ENCODE measurements at regions not wholly inside any gene's neighbourhood (a gene's known extent, or its start where the extent isn't known, plus 50 kb on each side); places are given as distances from the start of the nearest gene placed in this dataset.

- H3K27me3 ChIP-seq, result peaks cover 21% of the 10 kb centered on the region
- peak overlapping the region; percentile 78; the same call in 1 of the 2 replicates for H3K4me2 ChIP-seq
Measured at GRCh38 chr13:111540486-111540885, 220.0 kb downstream of the TEX29 start.

DNA sequence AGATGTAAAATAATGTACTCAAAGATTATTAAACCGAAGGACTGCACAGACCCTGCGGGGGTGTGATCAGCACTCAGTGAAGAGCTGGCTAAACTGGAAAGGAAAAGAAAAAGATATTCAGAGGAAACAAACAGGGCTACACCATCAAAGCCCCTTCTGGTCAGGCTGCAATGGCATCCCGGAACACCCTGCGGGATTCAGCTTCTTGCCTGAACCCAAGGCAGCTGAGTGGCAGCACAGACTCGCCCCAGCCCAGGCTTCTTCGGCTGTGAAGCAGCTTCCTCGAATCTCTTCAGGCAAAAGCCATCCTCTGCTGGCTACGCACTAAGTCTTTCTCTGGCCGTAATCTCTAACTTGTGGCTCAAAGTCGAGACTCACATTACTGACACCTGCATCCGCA, 220.9 kb downstream of the TEX29 start:
- Histone ChIP-seq H3K27ac (no peak overlapping the region), H3K27me3 (peaks cover 12% of the 10 kb centered on the region), H3K9me3 (peaks cover 14% of the 10 kb centered on the region), H3K4me2 (peak overlapping the region; percentile 78), H3K9ac (no peak overlapping the region), H3K4me3 (no peak overlapping the region), H3K4me1 (peaks cover 32% of the 10 kb centered on the region), H4K20me1 (no peaks in the 10 kb centered on the region), H3K36me3 (no peaks in the 10 kb centered on the region)
- no peak for TF ChIP-seq Cebpa-rat (IDR thresholded peaks at IDR 0.05)

More at GRCh38 chr13:111540486-111540885, 220.0 kb downstream of the TEX29 start:
- H3K27ac ChIP-seq, result no peak overlapping the region
- H3K9ac ChIP-seq, result no peak overlapping the region
- no peaks in the 10 kb centered on the region for H4K20me1 ChIP-seq
- peaks cover 33% of the 10 kb centered on the region for H3K4me1 ChIP-seq
- H3K36me3 ChIP-seq, result no peaks in the 10 kb centered on the region
- H3K9me3 ChIP-seq, result peaks cover 5% of the 10 kb centered on the region
- TF ChIP-seq Cebpa-rat (IDR thresholded peaks at IDR 0.05), result no peak
- no peak overlapping the region for H3K4me3 ChIP-seq

- no peak for TF ChIP-seq Cebpa-rat (IDR thresholded peaks at IDR 0.05)
- Histone ChIP-seq H3K9me3 (peaks cover 15% of the 10 kb centered on the region), H4K20me1 (no peaks in the 10 kb centered on the region), H3K4me1 (peaks cover 27% of the 10 kb centered on the region), H3K9ac (peak overlapping the region; percentile 25; the same call in 1 of the 2 replicates), H3K36me3 (no peaks in the 10 kb centered on the region), H3K27ac (no peak overlapping the region), H3K27me3 (peaks cover 6% of the 10 kb centered on the region), H3K4me3 (no peak overlapping the region), H3K4me2 (peak overlapping the region; percentile 78)
Measured at GRCh38 chr13:111541752-111542529, 221.5 kb downstream of the TEX29 start.

DNA sequence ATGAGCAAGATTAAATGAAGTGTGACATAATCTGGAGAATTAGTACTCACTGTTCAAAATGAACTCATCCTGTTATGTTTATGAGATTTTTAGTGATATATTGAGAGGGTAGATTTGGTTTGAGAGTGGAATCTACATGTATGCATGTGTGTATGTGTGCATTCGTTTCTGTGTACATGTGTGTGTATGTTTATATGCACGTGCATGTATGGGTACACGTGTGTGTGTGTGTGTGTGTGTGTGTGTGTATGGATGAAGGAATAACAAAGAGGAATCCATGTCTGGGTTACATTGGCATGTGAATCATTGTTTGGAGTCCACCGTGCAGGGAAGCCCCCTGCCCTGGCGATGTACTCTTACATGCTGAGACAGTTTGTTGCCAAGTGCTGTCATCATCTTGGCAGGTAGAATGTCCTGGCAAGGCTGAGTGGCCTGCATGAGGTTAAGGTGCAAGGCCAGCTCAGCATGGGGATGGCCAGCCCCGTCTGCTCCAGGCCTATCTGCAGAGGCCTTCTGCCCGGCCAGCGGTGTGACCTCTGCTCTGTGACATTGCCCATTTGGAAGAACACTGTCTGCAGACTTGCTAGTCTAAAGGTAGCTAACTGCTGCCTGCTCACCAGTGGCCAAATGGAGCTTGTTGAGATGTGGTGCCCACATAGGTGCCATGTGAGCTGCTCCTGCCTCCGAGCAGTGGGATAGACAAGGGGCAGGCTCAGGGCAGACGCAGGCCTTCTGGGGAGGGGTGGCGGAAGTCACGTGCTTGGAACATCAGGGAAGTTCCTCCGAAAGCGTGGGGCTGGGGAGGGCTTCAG, 222.3 kb downstream of the TEX29 start:
- Histone ChIP-seq H3K9me3 (peaks cover 15% of the 10 kb centered on the region), H4K20me1 (no peaks in the 10 kb centered on the region), H3K4me2 (peak overlapping the region; percentile 78), H3K9ac (0 out of 2 replicates have a peak overlapping the region, but pooled peaks have one; percentile 25), H3K27ac (no peak overlapping the region), H3K4me3 (no peak overlapping the region), H3K4me1 (peaks cover 27% of the 10 kb centered on the region), H3K27me3 (no peaks in the 10 kb centered on the region), H3K36me3 (no peaks in the 10 kb centered on the region)
- TF ChIP-seq Cebpa-rat (IDR thresholded peaks at IDR 0.05), result no peak

DNA sequence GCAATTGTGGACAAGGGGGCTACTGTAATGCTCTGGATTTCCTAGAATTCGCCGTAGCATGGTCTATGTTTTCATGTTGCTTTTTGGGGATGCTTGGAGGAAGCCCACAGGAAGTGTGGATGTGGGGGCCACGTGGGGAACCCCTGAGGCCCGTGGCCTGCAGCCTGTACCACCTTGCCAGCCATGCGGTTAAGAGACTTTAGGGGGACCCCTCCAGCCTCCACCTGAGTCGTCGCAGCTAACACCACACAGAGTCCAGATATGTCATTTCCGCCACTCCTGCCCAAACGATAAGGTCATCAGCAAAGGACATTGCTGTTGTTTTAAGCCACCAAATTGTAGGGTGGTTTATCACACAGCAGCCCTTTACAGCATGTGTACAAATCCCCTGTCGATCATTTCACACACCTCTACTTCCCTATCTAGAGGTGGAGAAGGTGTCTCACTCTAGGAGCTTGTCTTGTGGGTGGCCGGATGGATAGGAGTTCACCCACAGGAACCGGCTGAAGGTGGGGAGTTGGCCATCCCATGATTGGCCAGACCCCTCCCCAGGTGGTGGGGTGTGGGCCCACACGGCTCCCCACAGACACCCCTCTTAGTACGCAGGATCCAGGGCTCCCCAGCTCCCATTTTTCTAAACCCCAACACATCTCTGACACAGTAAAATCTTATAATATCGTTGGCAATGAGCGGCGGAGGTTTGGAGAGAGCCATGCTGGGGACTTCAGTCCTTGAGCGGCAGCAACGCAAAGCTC, 226.7 kb downstream of the TEX29 start:
- Histone ChIP-seq H3K4me3 (no peak overlapping the region), H3K4me1 (peaks cover 26% of the 10 kb centered on the region), H3K9me3 (peaks cover 15% of the 10 kb centered on the region), H3K9ac (no peak overlapping the region), H3K4me2 (no peak overlapping the region), H4K20me1 (no peaks in the 10 kb centered on the region), H3K27me3 (no peaks in the 10 kb centered on the region), H3K27ac (no peak overlapping the region), H3K36me3 (no peaks in the 10 kb centered on the region)
- no peak for TF ChIP-seq Cebpa-rat (IDR thresholded peaks at IDR 0.05)

- Histone ChIP-seq H3K27ac (no peak overlapping the region), H4K20me1 (no peaks in the 10 kb centered on the region), H3K4me1 (peaks cover 19% of the 10 kb centered on the region), H3K4me3 (no peak overlapping the region), H3K36me3 (no peaks in the 10 kb centered on the region), H3K27me3 (no peaks in the 10 kb centered on the region), H3K9ac (no peak overlapping the region), H3K4me2 (no peak overlapping the region), H3K9me3 (peaks cover 15% of the 10 kb centered on the region)
- no peak for TF ChIP-seq Cebpa-rat (IDR thresholded peaks at IDR 0.05)
Measured at GRCh38 chr13:111547726-111548273, 227.4 kb downstream of the TEX29 start.

- Histone ChIP-seq H3K36me3 (no peaks in the 10 kb centered on the region), H3K9ac (no peak overlapping the region), H3K4me1 (peaks cover 15% of the 10 kb centered on the region), H4K20me1 (no peaks in the 10 kb centered on the region), H3K27ac (no peak overlapping the region), H3K4me2 (no peak overlapping the region), H3K4me3 (no peak overlapping the region), H3K9me3 (peaks cover 15% of the 10 kb centered on the region), H3K27me3 (no peaks in the 10 kb centered on the region)
- TF ChIP-seq Cebpa-rat (IDR thresholded peaks at IDR 0.05), result no peak
Measured at GRCh38 chr13:111548301-111548700, 227.9 kb downstream of the TEX29 start.

DNA sequence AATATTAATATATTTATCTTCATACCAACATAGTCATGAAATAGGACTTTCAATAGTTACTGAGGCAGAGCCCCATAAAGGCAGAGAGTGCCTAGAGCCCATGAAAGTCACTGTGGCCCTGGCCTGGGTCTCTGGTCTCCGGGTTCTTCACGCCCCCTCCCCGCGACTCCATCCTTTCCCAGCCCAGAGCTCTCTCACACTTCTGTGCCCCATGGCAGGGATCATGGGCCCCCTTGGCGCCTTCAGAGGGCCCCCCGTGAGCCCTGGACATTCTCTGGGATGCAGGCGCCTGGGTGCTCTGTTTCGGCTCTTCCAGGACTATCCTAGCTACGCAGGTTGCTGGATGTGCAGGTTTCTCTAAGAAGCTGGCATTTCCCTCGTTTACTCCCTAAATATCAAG, 228.4 kb downstream of the TEX29 start:
- TF ChIP-seq Cebpa-rat (IDR thresholded peaks at IDR 0.05), result no peak
- Histone ChIP-seq H3K9me3 (peaks cover 15% of the 10 kb centered on the region), H4K20me1 (no peaks in the 10 kb centered on the region), H3K36me3 (no peaks in the 10 kb centered on the region), H3K4me2 (no peak overlapping the region), H3K9ac (no peak overlapping the region), H3K4me3 (no peak overlapping the region), H3K27me3 (no peaks in the 10 kb centered on the region), H3K4me1 (peaks cover 15% of the 10 kb centered on the region), H3K27ac (no peak overlapping the region)

DNA sequence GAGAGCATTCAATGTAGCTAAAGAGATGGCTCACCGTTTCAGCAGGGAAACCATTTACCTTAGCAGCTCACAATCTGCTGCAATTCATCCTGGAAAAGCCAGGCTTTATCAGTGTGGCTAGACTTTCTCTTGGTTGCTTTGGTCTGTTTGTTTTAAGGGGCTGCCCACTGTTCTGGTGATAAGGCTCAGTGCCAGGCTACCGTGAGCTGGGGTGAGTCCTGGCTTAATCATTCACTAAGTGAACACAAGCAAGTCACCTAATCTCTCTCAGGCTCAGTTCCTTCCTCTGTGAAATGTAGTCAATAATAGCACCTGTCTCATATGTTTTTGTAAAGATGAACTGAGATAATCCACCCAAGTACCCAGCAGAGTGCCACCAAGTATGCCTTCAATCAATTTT, 229.0 kb downstream of the TEX29 start:
- Histone ChIP-seq H3K27me3 (no peaks in the 10 kb centered on the region), H3K9ac (no peak overlapping the region), H3K27ac (no peak overlapping the region), H3K9me3 (peaks cover 15% of the 10 kb centered on the region), H3K4me1 (peaks cover 17% of the 10 kb centered on the region), H3K4me2 (no peak overlapping the region), H3K4me3 (no peak overlapping the region), H4K20me1 (no peaks in the 10 kb centered on the region), H3K36me3 (no peaks in the 10 kb centered on the region)
- no peak for TF ChIP-seq Cebpa-rat (IDR thresholded peaks at IDR 0.05)
